ENCODE measurements at regions not wholly inside any gene's neighbourhood (a gene's known extent, or its start where the extent isn't known, plus 50 kb on each side); places are given as distances from the start of the nearest gene placed in this dataset.
"Not testable (repeated sequence)": the region's sequence is repeated elsewhere in the genome, so short reads cannot be mapped to it uniquely, and the experiment has no call there.

GRCh38 chr10:29783201-29783947 lies 148.6 kb upstream of the SVIL start:
- no peak for DNase-seq

- no peak for DNase-seq
Measured at GRCh38 chr10:29780639-29781038, 145.9 kb upstream of the SVIL start.

- no peak for DNase-seq
Measured at GRCh38 chr10:29780096-29780495, 145.3 kb upstream of the SVIL start.

- no peak for DNase-seq
Measured at GRCh38 chr10:29776246-29776645, 141.5 kb upstream of the SVIL start.

GRCh38 chr10:29774475-29774874 lies 139.7 kb upstream of the SVIL start:
- DNase-seq: no peak

- DNase-seq: no peak
Measured at GRCh38 chr10:29773675-29774091, 138.9 kb upstream of the SVIL start.

- no peak for DNase-seq
Measured at GRCh38 chr10:29772403-29772802, 137.6 kb upstream of the SVIL start.

GRCh38 chr10:29771376-29771775 lies 136.6 kb upstream of the SVIL start:
- no peak for DNase-seq

- not testable (repeated sequence) for DNase-seq
Measured at GRCh38 chr10:29769277-29769676, 134.5 kb upstream of the SVIL start.

- DNase-seq: no peak
Measured at GRCh38 chr10:29767968-29768367, 133.2 kb upstream of the SVIL start.

GRCh38 chr10:29766753-29767152 lies 132.0 kb upstream of the SVIL start:
- no peak for DNase-seq

GRCh38 chr10:29765330-29765729 lies 130.6 kb upstream of the SVIL start:
- no peak for DNase-seq

GRCh38 chr10:29763396-29763795 lies 128.6 kb upstream of the SVIL start:
- DNase-seq: no peak

GRCh38 chr10:29761916-29762315 lies 127.1 kb upstream of the SVIL start:
- no peak for DNase-seq

GRCh38 chr10:29760138-29760900 lies 125.5 kb upstream of the SVIL start:
- DNase-seq: no peak

GRCh38 chr10:29757551-29758297 lies 123.0 kb upstream of the SVIL start:
- no peak for DNase-seq

GRCh38 chr10:29756451-29756850 lies 121.7 kb upstream of the SVIL start:
- DNase-seq: no peak

GRCh38 chr10:29753283-29753682 lies 118.5 kb upstream of the SVIL start:
- no peak for DNase-seq

GRCh38 chr10:29751684-29752083 lies 116.9 kb upstream of the SVIL start:
- no peak for DNase-seq

GRCh38 chr10:29751240-29751639 lies 116.5 kb upstream of the SVIL start:
- DNase-seq: no peak

- DNase-seq: no peak
Measured at GRCh38 chr10:29749150-29749549, 114.4 kb upstream of the SVIL start.

- DNase-seq: no peak
Measured at GRCh38 chr10:29748109-29748650, 113.4 kb upstream of the SVIL start.

GRCh38 chr10:29746080-29746797 lies 111.5 kb upstream of the SVIL start:
- DNase-seq: no peak
